Liver (tissue), 2 donors: ENCODE measurements at regions not wholly inside any gene's neighbourhood (a gene's known extent, or its start where the extent isn't known, plus 50 kb on each side); places are given as distances from the start of the nearest gene placed in this dataset.

Experiments
- CTCF ChIP-seq: fragments of 150-350 bp; IDR thresholded peaks from 2 replicates; pipeline ENCODE4 v1.5.1; 2017; ENCODE audit warnings: improper control_type of control experiment, low read depth, low read length; ENCODE audit not compliant: missing input control
- MAX ChIP-seq: IDR thresholded peaks from 2 replicates; pipeline ENCODE4 v1.6.1; 2016; ENCODE audit warnings: antibody characterized with exemption
- YY1 ChIP-seq: IDR thresholded peaks from 2 replicates; pipeline ENCODE4 v1.6.1; 2016; ENCODE audit warnings: antibody characterized with exemption, mild to moderate bottlenecking
- donor health status: healthy.

GRCh38 chr17:36864827-36865430 is 72.3 kb upstream of the LHX1 start:
- TF ChIP-seq CTCF: no peak
- TF ChIP-seq MAX: no peak
- no peak for TF ChIP-seq YY1
